ENCODE measurements at regions not wholly inside any gene's neighbourhood (a gene's known extent, or its start where the extent isn't known, plus 50 kb on each side); places are given as distances from the start of the nearest gene placed in this dataset.

- H3K4me3 ChIP-seq (ENCODE audit: low read length in 2 of 2): no peak overlapping the region
- H3K27me3 ChIP-seq (ENCODE audit: control insufficient read depth in 2 of 2, insufficient read depth in 2 of 2, low read length in 2 of 2): peaks cover 7 to 8% of the 10 kb centered on the region in 2 donors
- H3K36me3 ChIP-seq (ENCODE audit: control insufficient read depth in 2 of 2, insufficient read depth in 2 of 2, low read length in 2 of 2): no peaks in the 10 kb centered on the region
- H3K9ac ChIP-seq (ENCODE audit: low read depth in 1 of 2, low read length in 2 of 2): no peak overlapping the region
- H3K4me1 ChIP-seq (ENCODE audit: control insufficient read depth in 2 of 2, insufficient read depth in 2 of 2, low read length in 2 of 2): no peaks in the 10 kb centered on the region
- H3K27ac ChIP-seq (ENCODE audit: low read depth in 2 of 2, low read length in 2 of 2): no peak overlapping the region
- H3K9me3 ChIP-seq (ENCODE audit: control insufficient read depth in 2 of 2, low read length in 2 of 2): no peaks in the 10 kb centered on the region
These were observed 240.2 kb downstream of the ENGASE start for GRCh38 chr17:79314617-79315357.

- H3K36me3 ChIP-seq (ENCODE audit: control insufficient read depth in 2 of 2, insufficient read depth in 2 of 2, low read length in 2 of 2): no peaks in the 10 kb centered on the region
- no peaks in the 10 kb centered on the region for H3K9me3 ChIP-seq (ENCODE audit: control insufficient read depth in 2 of 2, low read length in 2 of 2)
- peaks cover 3 to 6% of the 10 kb centered on the region in 2 donors for H3K27me3 ChIP-seq (ENCODE audit: control insufficient read depth in 2 of 2, insufficient read depth in 2 of 2, low read length in 2 of 2)
- H3K4me3 ChIP-seq (ENCODE audit: low read length in 2 of 2): no peak overlapping the region
- H3K4me1 ChIP-seq (ENCODE audit: control insufficient read depth in 2 of 2, insufficient read depth in 2 of 2, low read length in 2 of 2): no peaks in the 10 kb centered on the region
- H3K9ac ChIP-seq (ENCODE audit: low read depth in 1 of 2, low read length in 2 of 2): no peak overlapping the region
- H3K27ac ChIP-seq (ENCODE audit: low read depth in 2 of 2, low read length in 2 of 2): no peak overlapping the region
These were observed 236.7 kb downstream of the ENGASE start for GRCh38 chr17:79311373-79311772.

GRCh38 chr17:79306424-79307318, 232.0 kb downstream of the ENGASE start:
- H3K27me3 ChIP-seq (ENCODE audit: control insufficient read depth in 2 of 2, insufficient read depth in 2 of 2, low read length in 2 of 2): peaks cover 3 to 12% of the 10 kb centered on the region in 2 donors
- no peaks in the 10 kb centered on the region for H3K4me1 ChIP-seq (ENCODE audit: control insufficient read depth in 2 of 2, insufficient read depth in 2 of 2, low read length in 2 of 2)
- no peaks in the 10 kb centered on the region for H3K36me3 ChIP-seq (ENCODE audit: control insufficient read depth in 2 of 2, insufficient read depth in 2 of 2, low read length in 2 of 2)
- H3K4me3 ChIP-seq (ENCODE audit: low read length in 2 of 2): no peak overlapping the region
- H3K9me3 ChIP-seq (ENCODE audit: control insufficient read depth in 2 of 2, low read length in 2 of 2): no peaks in the 10 kb centered on the region
- H3K9ac ChIP-seq (ENCODE audit: low read depth in 1 of 2, low read length in 2 of 2): no peak overlapping the region
- H3K27ac ChIP-seq (ENCODE audit: low read depth in 2 of 2, low read length in 2 of 2): no peak overlapping the region

GRCh38 chr17:79305768-79306423, 231.3 kb downstream of the ENGASE start:
- H3K27ac ChIP-seq (ENCODE audit: low read depth in 2 of 2, low read length in 2 of 2): no peak overlapping the region
- peaks cover 3 to 10% of the 10 kb centered on the region in 2 donors for H3K27me3 ChIP-seq (ENCODE audit: control insufficient read depth in 2 of 2, insufficient read depth in 2 of 2, low read length in 2 of 2)
- no peak overlapping the region for H3K4me3 ChIP-seq (ENCODE audit: low read length in 2 of 2)
- H3K9me3 ChIP-seq (ENCODE audit: control insufficient read depth in 2 of 2, low read length in 2 of 2): no peaks in the 10 kb centered on the region
- no peak overlapping the region for H3K9ac ChIP-seq (ENCODE audit: low read depth in 1 of 2, low read length in 2 of 2)
- no peaks in the 10 kb centered on the region for H3K36me3 ChIP-seq (ENCODE audit: control insufficient read depth in 2 of 2, insufficient read depth in 2 of 2, low read length in 2 of 2)
- H3K4me1 ChIP-seq (ENCODE audit: control insufficient read depth in 2 of 2, insufficient read depth in 2 of 2, low read length in 2 of 2): no peaks in the 10 kb centered on the region

- Histone ChIP-seq H3K9me3 (ENCODE audit: control insufficient read depth in 2 of 2, low read length in 2 of 2) (no peaks in the 10 kb centered on the region), H3K9ac (ENCODE audit: low read depth in 1 of 2, low read length in 2 of 2) (no peak overlapping the region), H3K27ac (ENCODE audit: low read depth in 2 of 2, low read length in 2 of 2) (no peak overlapping the region), H3K27me3 (ENCODE audit: control insufficient read depth in 2 of 2, insufficient read depth in 2 of 2, low read length in 2 of 2) (peaks cover 3 to 10% of the 10 kb centered on the region in 2 donors), H3K36me3 (ENCODE audit: control insufficient read depth in 2 of 2, insufficient read depth in 2 of 2, low read length in 2 of 2) (no peaks in the 10 kb centered on the region), H3K4me1 (ENCODE audit: control insufficient read depth in 2 of 2, insufficient read depth in 2 of 2, low read length in 2 of 2) (no peaks in the 10 kb centered on the region), H3K4me3 (ENCODE audit: low read length in 2 of 2) (no peak overlapping the region)
These were observed 230.7 kb downstream of the ENGASE start for GRCh38 chr17:79305376-79305767.

GRCh38 chr17:79304884-79305283, 230.3 kb downstream of the ENGASE start:
- Histone ChIP-seq H3K36me3 (ENCODE audit: control insufficient read depth in 2 of 2, insufficient read depth in 2 of 2, low read length in 2 of 2) (no peaks in the 10 kb centered on the region), H3K27ac (ENCODE audit: low read depth in 2 of 2, low read length in 2 of 2) (no peak overlapping the region), H3K4me3 (ENCODE audit: low read length in 2 of 2) (no peak overlapping the region), H3K9ac (ENCODE audit: low read depth in 1 of 2, low read length in 2 of 2) (no peak overlapping the region), H3K9me3 (ENCODE audit: control insufficient read depth in 2 of 2, low read length in 2 of 2) (no peaks in the 10 kb centered on the region), H3K27me3 (ENCODE audit: control insufficient read depth in 2 of 2, insufficient read depth in 2 of 2, low read length in 2 of 2) (peaks cover 3 to 10% of the 10 kb centered on the region in 2 donors), H3K4me1 (ENCODE audit: control insufficient read depth in 2 of 2, insufficient read depth in 2 of 2, low read length in 2 of 2) (no peaks in the 10 kb centered on the region)

GRCh38 chr17:79303641-79304205, 229.1 kb downstream of the ENGASE start:
- Histone ChIP-seq H3K36me3 (ENCODE audit: control insufficient read depth in 2 of 2, insufficient read depth in 2 of 2, low read length in 2 of 2) (no peaks in the 10 kb centered on the region), H3K27me3 (ENCODE audit: control insufficient read depth in 2 of 2, insufficient read depth in 2 of 2, low read length in 2 of 2) (peaks cover 3 to 10% of the 10 kb centered on the region in 2 donors), H3K9ac (ENCODE audit: low read depth in 1 of 2, low read length in 2 of 2) (no peak overlapping the region), H3K4me1 (ENCODE audit: control insufficient read depth in 2 of 2, insufficient read depth in 2 of 2, low read length in 2 of 2) (no peaks in the 10 kb centered on the region), H3K9me3 (ENCODE audit: control insufficient read depth in 2 of 2, low read length in 2 of 2) (no peaks in the 10 kb centered on the region), H3K27ac (ENCODE audit: low read depth in 2 of 2, low read length in 2 of 2) (no peak overlapping the region), H3K4me3 (ENCODE audit: low read length in 2 of 2) (no peak overlapping the region)

- Histone ChIP-seq H3K27ac (ENCODE audit: low read depth in 2 of 2, low read length in 2 of 2) (no peak overlapping the region), H3K4me1 (ENCODE audit: control insufficient read depth in 2 of 2, insufficient read depth in 2 of 2, low read length in 2 of 2) (no peaks in the 10 kb centered on the region), H3K9ac (ENCODE audit: low read depth in 1 of 2, low read length in 2 of 2) (no peak overlapping the region), H3K9me3 (ENCODE audit: control insufficient read depth in 2 of 2, low read length in 2 of 2) (no peaks in the 10 kb centered on the region), H3K36me3 (ENCODE audit: control insufficient read depth in 2 of 2, insufficient read depth in 2 of 2, low read length in 2 of 2) (no peaks in the 10 kb centered on the region), H3K4me3 (ENCODE audit: low read length in 2 of 2) (no peak overlapping the region), H3K27me3 (ENCODE audit: control insufficient read depth in 2 of 2, insufficient read depth in 2 of 2, low read length in 2 of 2) (peaks cover 3 to 10% of the 10 kb centered on the region in 2 donors)
These were observed 226.8 kb downstream of the ENGASE start for GRCh38 chr17:79301469-79301868.

- H3K4me1 ChIP-seq (ENCODE audit: control insufficient read depth in 2 of 2, insufficient read depth in 2 of 2, low read length in 2 of 2): no peaks in the 10 kb centered on the region
- no peak overlapping the region for H3K4me3 ChIP-seq (ENCODE audit: low read length in 2 of 2)
- no peak overlapping the region for H3K27ac ChIP-seq (ENCODE audit: low read depth in 2 of 2, low read length in 2 of 2)
- H3K27me3 ChIP-seq (ENCODE audit: control insufficient read depth in 2 of 2, insufficient read depth in 2 of 2, low read length in 2 of 2): peaks cover 0 to 4% of the 10 kb centered on the region in 2 donors
- no peak overlapping the region for H3K9ac ChIP-seq (ENCODE audit: low read depth in 1 of 2, low read length in 2 of 2)
- H3K36me3 ChIP-seq (ENCODE audit: control insufficient read depth in 2 of 2, insufficient read depth in 2 of 2, low read length in 2 of 2): no peaks in the 10 kb centered on the region
- no peaks in the 10 kb centered on the region for H3K9me3 ChIP-seq (ENCODE audit: control insufficient read depth in 2 of 2, low read length in 2 of 2)
These were observed 224.7 kb downstream of the ENGASE start for GRCh38 chr17:79299349-79299748.
